Smooth muscle cell (in vitro differentiated cells): ENCODE measurements at regions not wholly inside any gene's neighbourhood (a gene's known extent, or its start where the extent isn't known, plus 50 kb on each side); places are given as distances from the start of the nearest gene placed in this dataset.

Experiments
- DNase-seq: peaks from one replicate; lab custom pipeline; 2025; ENCODE audit not compliant: unreplicated experiment; lab: John Stamatoyannopoulos, UW
- H2AFZ ChIP-seq: fragments of 200-600 bp; sonication (generic); 2 replicates; pipeline ENCODE4 v1.6.0; 2016; ENCODE audit warnings: antibody characterized with exemption, low read depth, mild to moderate bottlenecking
- H3F3A ChIP-seq: fragments of 200-600 bp; sonication (generic); 2 replicates; pipeline ENCODE4 v1.6.0; 2017; ENCODE audit warnings: antibody characterized with exemption, low read depth
- H3K27ac ChIP-seq: fragments of 200-600 bp; sonication (generic); 2 replicates; pipeline ENCODE4 v1.5.1; 2016; ENCODE audit warnings: low read depth, mild to moderate bottlenecking
- H3K27me3 ChIP-seq: fragments of 200-600 bp; sonication (generic); 2 replicates; pipeline ENCODE4 v1.6.1; 2016; ENCODE audit warnings: low read depth, mild to moderate bottlenecking
- H3K36me3 ChIP-seq: fragments of 200-600 bp; sonication (generic); 2 replicates; pipeline ENCODE4 v1.5.1; 2016; ENCODE audit warnings: low read depth
- H3K4me1 ChIP-seq: fragments of 200-600 bp; sonication (generic); 2 replicates; pipeline ENCODE4 v1.5.1; 2016; ENCODE audit warnings: low read depth
- H3K4me2 ChIP-seq: fragments of 200-600 bp; sonication (generic); 2 replicates; pipeline ENCODE4 v1.6.0; 2016; ENCODE audit warnings: mild to moderate bottlenecking
- H3K4me3 ChIP-seq: fragments of 200-600 bp; sonication (generic); 2 replicates; pipeline ENCODE4 v1.5.1; 2016; ENCODE audit warnings: mild to moderate bottlenecking
- H3K79me2 ChIP-seq: fragments of 200-600 bp; sonication (generic); 2 replicates; pipeline ENCODE4 v1.6.0; 2016; ENCODE audit warnings: low read depth, mild to moderate bottlenecking
- H3K9ac ChIP-seq: fragments of 200-600 bp; sonication (generic); 2 replicates; pipeline ENCODE4 v1.6.0; 2016; ENCODE audit warnings: low read depth
- H3K9me3 ChIP-seq: fragments of 200-600 bp; sonication (generic); replicated peaks from 2 replicates; pipeline ENCODE4 v1.5.1; 2016; ENCODE audit warnings: low read depth
- H4K20me1 ChIP-seq: fragments of 200-600 bp; sonication (generic); 2 replicates; pipeline ENCODE4 v1.6.0; 2016; ENCODE audit warnings: low read depth
- CTCF ChIP-seq: fragments of 200-600 bp; sonication (generic); IDR thresholded peaks from 2 replicates; pipeline ENCODE4 v1.5.1; 2017; ENCODE audit warnings: borderline replicate concordance, mild to moderate bottlenecking, antibody characterized with exemption; ENCODE audit not compliant: insufficient read depth, poor library complexity, severe bottlenecking
- WGBS: methylation state at CpG from one replicate; pipeline ENCODE4 v1.1.7; 2016; ENCODE audit warnings: low lambda C conversion rate; 5-methylcytosine and 5-hydroxymethylcytosine counted together

- no peaks in the 10 kb centered on the region for H3K4me1 ChIP-seq
- H3K79me2 ChIP-seq: no peaks in the 10 kb centered on the region
- H3K4me2 ChIP-seq: no peak overlapping the region
These were observed 163.8 kb upstream of the LMNTD1 start for GRCh38 chr12:25716842-25717241.

GRCh38 chr12:25717552-25717951, 164.5 kb upstream of the LMNTD1 start:
- no peaks in the 10 kb centered on the region for H3K4me1 ChIP-seq
- no peaks in the 10 kb centered on the region for H4K20me1 ChIP-seq
- DNase-seq: no peak
- H3K79me2 ChIP-seq: no peaks in the 10 kb centered on the region
- H3K4me3 ChIP-seq: no peak overlapping the region
- H3F3A ChIP-seq: no peaks in the 10 kb centered on the region
- no peak overlapping the region for H2AFZ ChIP-seq
- no peak for TF ChIP-seq CTCF
- H3K4me2 ChIP-seq: no peak overlapping the region
- no peaks in the 10 kb centered on the region for H3K27me3 ChIP-seq
- 96% methylated on average over 4 of the region's 4 CpGs for WGBS
- H3K9ac ChIP-seq: no peak overlapping the region
- H3K9me3 ChIP-seq: no peaks in the 10 kb centered on the region
- H3K36me3 ChIP-seq: no peaks in the 10 kb centered on the region
- no peak overlapping the region for H3K27ac ChIP-seq

More at GRCh38 chr12:25716842-25717241, 163.8 kb upstream of the LMNTD1 start:
- Histone ChIP-seq H3K9me3 (no peaks in the 10 kb centered on the region), H3K27me3 (no peaks in the 10 kb centered on the region), H3K9ac (no peak overlapping the region), H3K36me3 (no peaks in the 10 kb centered on the region), H2AFZ (no peak overlapping the region), H3F3A (no peaks in the 10 kb centered on the region), H3K27ac (no peak overlapping the region), H3K4me3 (no peak overlapping the region), H4K20me1 (no peaks in the 10 kb centered on the region)
- TF ChIP-seq CTCF: no peak
- DNase-seq: no peak

GRCh38 chr12:25718081-25718731, 165.1 kb upstream of the LMNTD1 start:
- H3K4me1 ChIP-seq: no peaks in the 10 kb centered on the region
- H3K79me2 ChIP-seq: no peaks in the 10 kb centered on the region
- TF ChIP-seq CTCF: no peak
- no peaks in the 10 kb centered on the region for H3K27me3 ChIP-seq
- no peak overlapping the region for H2AFZ ChIP-seq
- no peaks in the 10 kb centered on the region for H3K9me3 ChIP-seq
- H3K4me2 ChIP-seq: no peak overlapping the region
- H3K36me3 ChIP-seq: no peaks in the 10 kb centered on the region
- H3K9ac ChIP-seq: no peak overlapping the region
- no peaks in the 10 kb centered on the region for H3F3A ChIP-seq
- no peak for DNase-seq
- H3K27ac ChIP-seq: no peak overlapping the region
- 62% methylated on average over 2 of the region's 2 CpGs for WGBS
- H3K4me3 ChIP-seq: no peak overlapping the region
- no peaks in the 10 kb centered on the region for H4K20me1 ChIP-seq

GRCh38 chr12:25719505-25719904, 166.4 kb upstream of the LMNTD1 start:
- Histone ChIP-seq H3K4me1 (no peaks in the 10 kb centered on the region), H4K20me1 (no peaks in the 10 kb centered on the region), H3K9ac (no peak overlapping the region), H2AFZ (no peak overlapping the region), H3K27me3 (no peaks in the 10 kb centered on the region), H3K9me3 (no peaks in the 10 kb centered on the region), H3K27ac (no peak overlapping the region), H3K4me3 (no peak overlapping the region), H3K36me3 (no peaks in the 10 kb centered on the region), H3K79me2 (no peaks in the 10 kb centered on the region), H3K4me2 (no peak overlapping the region), H3F3A (no peaks in the 10 kb centered on the region)
- DNase-seq: no peak
- WGBS: 72% methylated on average over 4 of the region's 4 CpGs
- no peak for TF ChIP-seq CTCF
